MM.1S (cell line): ENCODE measurements at regions not wholly inside any gene's neighbourhood (a gene's known extent, or its start where the extent isn't known, plus 50 kb on each side); places are given as distances from the start of the nearest gene placed in this dataset.

Experiments
- DNase-seq: peaks from one replicate; pipeline ENCODE4 v3.0.0-alpha.2; 2015
- H2AFZ ChIP-seq: fragments of 300-600 bp; sonication (generic); 2 replicates; pipeline ENCODE4 v1.6.0; 2016; ENCODE audit warnings: antibody characterized with exemption, low read length
- H3F3A ChIP-seq: fragments of 300-600 bp; sonication (generic); 2 replicates; pipeline ENCODE4 v1.6.1; 2016; ENCODE audit warnings: mild to moderate bottlenecking, antibody characterized with exemption, low read length, moderate library complexity, mixed read lengths; ENCODE audit not compliant: insufficient read depth
- H3K27ac ChIP-seq: fragments of 300-600 bp; sonication (generic); 2 replicates; pipeline ENCODE4 v1.5.1; 2016; ENCODE audit warnings: mild to moderate bottlenecking, low read length
- H3K27me3 ChIP-seq: fragments of 300-600 bp; sonication (generic); replicated peaks from 2 replicates; pipeline ENCODE4 v1.6.0; 2016; ENCODE audit warnings: low read length; ENCODE audit not compliant: insufficient read depth
- H3K36me3 ChIP-seq: fragments of 300-600 bp; sonication (generic); replicated peaks from 2 replicates; pipeline ENCODE4 v1.6.1; 2016; ENCODE audit warnings: mild to moderate bottlenecking, low read length, mixed read lengths; ENCODE audit not compliant: insufficient read depth
- H3K4me1 ChIP-seq: fragments of 300-600 bp; sonication (generic); 2 replicates; pipeline ENCODE4 v1.6.1; 2016; ENCODE audit warnings: low read length, mixed read lengths
- H3K4me2 ChIP-seq: fragments of 300-600 bp; sonication (generic); 2 replicates; pipeline ENCODE4 v1.6.0; 2016; ENCODE audit warnings: low read depth, low read length
- H3K4me3 ChIP-seq: fragments of 300-600 bp; sonication (generic); 2 replicates; pipeline ENCODE4 v1.5.1; 2016; ENCODE audit warnings: low read length, mixed read lengths
- H3K79me2 ChIP-seq: fragments of 300-600 bp; sonication (generic); 2 replicates; pipeline ENCODE4 v1.6.1; 2016; ENCODE audit warnings: mixed run types, low read length, mixed read lengths
- H3K9ac ChIP-seq: fragments of 300-600 bp; sonication (generic); 2 replicates; pipeline ENCODE4 v1.6.1; 2016; ENCODE audit warnings: low read length, mixed read lengths
- H3K9me2 ChIP-seq: fragments of 300-600 bp; sonication (generic); replicated peaks from 2 replicates; pipeline ENCODE4 v1.6.1; 2016; ENCODE audit warnings: mild to moderate bottlenecking, low read length, mixed read lengths; ENCODE audit not compliant: insufficient read depth
- H3K9me3 ChIP-seq: fragments of 300-600 bp; sonication (generic); replicated peaks from 2 replicates; pipeline ENCODE4 v1.6.1; 2016; ENCODE audit warnings: mild to moderate bottlenecking, low read length, mixed read lengths; ENCODE audit not compliant: insufficient read depth
- H4K20me1 ChIP-seq: fragments of 300-600 bp; sonication (generic); 2 replicates; pipeline ENCODE4 v1.6.1; 2016; ENCODE audit warnings: mild to moderate bottlenecking, low read length, moderate library complexity, mixed read lengths; ENCODE audit not compliant: insufficient read depth
- CTCF ChIP-seq: fragments of 300-600 bp; sonication (generic); IDR thresholded peaks from 2 replicates; pipeline ENCODE4 v1.5.1; 2016; ENCODE audit warnings: antibody characterized with exemption, low read length, mixed read lengths
- EZH2 ChIP-seq: fragments of 300-600 bp; sonication (generic); optimal IDR thresholded peaks from 2 replicates; pipeline ENCODE3; 2017; ENCODE audit warnings: low read depth, mild to moderate bottlenecking, antibody characterized with exemption, low read length, mixed read lengths
- EZH2phosphoT487 ChIP-seq: fragments of 300-600 bp; sonication (generic); IDR thresholded peaks from 2 replicates; pipeline ENCODE4 v1.6.1; 2018; ENCODE audit warnings: antibody characterized with exemption, low read length

GRCh38 chr11:95490625-95491024 lies 259.6 kb upstream of the SESN3 start:
- no peak overlapping the region for H3K9ac ChIP-seq

GRCh38 chr11:95487938-95488337 lies 256.9 kb upstream of the SESN3 start:
- Histone ChIP-seq H3K79me2 (no peaks in the 10 kb centered on the region), H3K9me2 (no peaks in the 10 kb centered on the region), H3K9me3 (no peaks in the 10 kb centered on the region), H3K9ac (no peak overlapping the region), H3K36me3 (no peaks in the 10 kb centered on the region), H4K20me1 (no peaks in the 10 kb centered on the region), H2AFZ (no peak overlapping the region), H3F3A (no peaks in the 10 kb centered on the region), H3K4me1 (no peaks in the 10 kb centered on the region), H3K4me3 (no peak overlapping the region), H3K4me2 (no peak overlapping the region), H3K27ac (no peak overlapping the region), H3K27me3 (no peaks in the 10 kb centered on the region)
- no peak for TF ChIP-seq EZH2
- TF ChIP-seq CTCF: no peak
- no peak for TF ChIP-seq EZH2phosphoT487
- DNase-seq: no peak

More at GRCh38 chr11:95490625-95491024, 259.6 kb upstream of the SESN3 start:
- H3K27me3 ChIP-seq: no peaks in the 10 kb centered on the region
- H3K79me2 ChIP-seq: no peaks in the 10 kb centered on the region
- H3K4me2 ChIP-seq: no peak overlapping the region
- H3F3A ChIP-seq: no peaks in the 10 kb centered on the region
- H3K4me3 ChIP-seq: no peak overlapping the region
- TF ChIP-seq CTCF (no peak), EZH2 (no peak), EZH2phosphoT487 (no peak)
- no peaks in the 10 kb centered on the region for H3K9me2 ChIP-seq
- H3K4me1 ChIP-seq: no peaks in the 10 kb centered on the region
- no peaks in the 10 kb centered on the region for H3K36me3 ChIP-seq
- DNase-seq: no peak
- H3K9me3 ChIP-seq: no peaks in the 10 kb centered on the region
- no peak overlapping the region for H3K27ac ChIP-seq
- H4K20me1 ChIP-seq: no peaks in the 10 kb centered on the region
- H2AFZ ChIP-seq: no peak overlapping the region

- TF ChIP-seq CTCF (no peak), EZH2 (no peak), EZH2phosphoT487 (no peak)
- Histone ChIP-seq H3K27ac (no peak overlapping the region), H3K9me2 (no peaks in the 10 kb centered on the region), H3K9me3 (no peaks in the 10 kb centered on the region), H3K36me3 (no peaks in the 10 kb centered on the region), H2AFZ (no peak overlapping the region), H3K79me2 (no peaks in the 10 kb centered on the region), H4K20me1 (no peaks in the 10 kb centered on the region), H3F3A (no peaks in the 10 kb centered on the region), H3K4me1 (no peaks in the 10 kb centered on the region), H3K9ac (no peak overlapping the region), H3K4me3 (no peak overlapping the region), H3K4me2 (no peak overlapping the region), H3K27me3 (no peaks in the 10 kb centered on the region)
- DNase-seq: no peak
These were observed 256.4 kb upstream of the SESN3 start for GRCh38 chr11:95487391-95487790.
